Midbrain (tissue), 1 donor: ENCODE measurements at regions not wholly inside any gene's neighbourhood (a gene's known extent, or its start where the extent isn't known, plus 50 kb on each side); places are given as distances from the start of the nearest gene placed in this dataset.

Source experiments
- DNase-seq: peaks from one replicate; lab custom pipeline; 2025; lab: John Stamatoyannopoulos, UW

DNA sequence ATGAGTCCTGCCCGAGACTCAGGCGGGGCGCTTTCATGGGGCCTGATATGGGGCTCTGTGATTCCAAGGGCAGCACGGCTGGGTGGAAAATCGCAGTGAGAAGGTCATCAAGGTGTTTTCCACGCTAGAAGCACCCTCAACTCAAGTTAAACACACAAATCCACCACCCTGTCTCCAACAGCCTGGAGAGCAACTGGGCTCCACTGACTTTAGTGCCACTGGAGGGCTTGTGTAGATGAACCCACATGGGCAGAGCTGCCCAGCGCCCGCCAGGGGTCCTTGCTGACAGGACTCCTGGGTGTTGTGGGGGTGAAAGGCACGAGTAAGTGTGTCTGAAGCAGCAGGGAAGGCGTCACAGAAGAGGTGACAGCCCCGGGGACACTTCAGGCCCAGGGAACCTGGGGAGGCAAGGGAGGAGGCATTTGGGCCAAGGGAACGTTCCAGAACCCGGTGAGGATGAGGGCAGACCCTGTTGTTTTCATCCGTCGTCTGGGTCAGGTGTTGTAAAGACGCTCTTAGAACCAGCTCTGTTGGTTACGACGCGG lies 51.8 kb upstream of the CTDP1 start:
- DNase-seq, result no peak

- no peak for DNase-seq
These were observed 51.0 kb upstream of the CTDP1 start for GRCh38 chr18:79628416-79629248.

- DNase-seq, result no peak
These were observed 50.4 kb upstream of the CTDP1 start for GRCh38 chr18:79629249-79629558.

- DNase-seq, result no peak
These were observed 50.0 kb upstream of the CTDP1 start for GRCh38 chr18:79629606-79630005.
